ENCODE measurements at regions not wholly inside any gene's neighbourhood (a gene's known extent, or its start where the extent isn't known, plus 50 kb on each side); places are given as distances from the start of the nearest gene placed in this dataset.

DNA sequence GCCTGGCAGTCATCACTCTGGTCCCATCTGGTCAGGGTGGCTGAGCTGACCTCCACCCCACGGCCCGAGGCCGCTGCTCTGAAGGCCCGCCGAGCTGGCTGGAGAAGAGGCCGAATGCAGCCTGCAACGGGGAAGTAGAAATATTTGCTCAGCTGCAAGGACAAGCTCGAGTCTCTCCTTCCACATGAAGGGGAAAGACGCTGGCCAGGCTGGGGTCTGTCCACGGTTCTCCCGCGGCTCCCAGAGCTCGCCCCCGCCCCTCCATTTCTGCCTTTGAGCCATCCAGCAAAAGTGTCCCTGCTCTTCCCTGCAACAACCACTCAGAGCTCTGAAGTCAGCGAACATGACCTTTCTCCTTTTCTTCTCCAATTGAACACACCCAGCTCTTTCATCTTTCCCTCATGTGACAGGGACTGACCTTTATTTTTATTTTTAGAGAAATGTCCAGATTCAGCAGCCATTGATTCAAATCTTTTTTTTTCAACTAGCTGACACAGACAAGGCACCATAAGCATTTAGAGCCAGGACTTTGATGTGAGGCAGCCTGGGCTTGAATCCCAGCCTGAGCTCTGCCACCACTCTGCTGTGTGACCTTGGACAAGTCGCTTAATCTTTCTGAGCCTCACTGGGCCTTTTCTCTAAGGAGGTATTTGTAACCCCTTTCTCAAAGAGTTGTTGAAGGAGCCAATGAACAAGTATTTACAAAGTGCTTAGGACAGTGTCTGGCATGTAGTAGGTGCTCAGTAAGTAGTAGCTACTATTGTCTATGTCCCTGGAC, 149.3 kb upstream of the WNT4 start:
- no peak for DNase-seq (ENCODE audit: low read depth, low spot score)
- Histone ChIP-seq H3K4me3 (no peak overlapping the region), H3K9ac (ENCODE audit: insufficient read length) (no peak overlapping the region), H3K9me3 (ENCODE audit: low read depth, low read length) (no peaks in the 10 kb centered on the region), H3K27ac (no peak overlapping the region), H3K36me3 (ENCODE audit: insufficient read depth, low read length) (no peaks in the 10 kb centered on the region)
- no peak for TF ChIP-seq FOXP2 (optimal IDR thresholded peaks at IDR 0.05; ENCODE audit: control extremely low read depth, extremely low read length, insufficient read depth)
- TF ChIP-seq EZH2 (IDR thresholded peaks at IDR 0.05), result no peak
- no peak for TF ChIP-seq POLR2AphosphoS5 (IDR thresholded peaks at IDR 0.05; ENCODE audit: borderline replicate concordance, low read depth, low read length)

DNA sequence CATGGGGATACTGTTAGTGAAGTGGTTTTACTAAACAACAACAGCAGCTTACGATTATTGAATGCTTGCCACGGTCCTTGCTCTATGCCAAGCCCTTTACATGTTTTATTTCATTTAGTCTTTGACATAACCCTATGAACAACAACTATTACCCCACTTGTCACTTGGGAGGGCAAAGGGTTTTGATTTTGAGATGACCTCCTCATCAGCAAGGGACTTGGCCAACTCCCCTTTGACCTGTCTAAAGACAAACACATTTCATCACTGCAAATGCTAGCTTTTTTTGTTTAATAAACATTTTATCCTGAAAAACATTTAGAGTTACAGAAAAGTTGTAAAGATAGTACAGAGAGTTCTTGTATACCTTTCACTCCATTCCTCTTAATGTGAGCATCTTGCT, 152.5 kb upstream of the WNT4 start:
- TF ChIP-seq POLR2AphosphoS5 (IDR thresholded peaks at IDR 0.05; ENCODE audit: borderline replicate concordance, low read depth, low read length) (no peak), EZH2 (IDR thresholded peaks at IDR 0.05) (no peak), FOXP2 (optimal IDR thresholded peaks at IDR 0.05; ENCODE audit: control extremely low read depth, extremely low read length, insufficient read depth) (no peak)
- no peaks in the 10 kb centered on the region for H3K9me3 ChIP-seq (ENCODE audit: low read depth, low read length)
- DNase-seq (ENCODE audit: low read depth, low spot score), result no peak
- no peaks in the 10 kb centered on the region for H3K36me3 ChIP-seq (ENCODE audit: insufficient read depth, low read length)
- no peak overlapping the region for H3K9ac ChIP-seq (ENCODE audit: insufficient read length)
- no peak overlapping the region for H3K27ac ChIP-seq
- no peak overlapping the region for H3K4me3 ChIP-seq

- no peak for TF ChIP-seq FOXP2 (optimal IDR thresholded peaks at IDR 0.05; ENCODE audit: control extremely low read depth, extremely low read length, insufficient read depth)
- TF ChIP-seq EZH2 (IDR thresholded peaks at IDR 0.05), result no peak
- no peak for TF ChIP-seq POLR2AphosphoS5 (IDR thresholded peaks at IDR 0.05; ENCODE audit: borderline replicate concordance, low read depth, low read length)
- Histone ChIP-seq H3K9me3 (ENCODE audit: low read depth, low read length) (no peaks in the 10 kb centered on the region), H3K27ac (no peak overlapping the region), H3K9ac (ENCODE audit: insufficient read length) (no peak overlapping the region), H3K4me3 (no peak overlapping the region), H3K36me3 (ENCODE audit: insufficient read depth, low read length) (no peaks in the 10 kb centered on the region)
- DNase-seq (ENCODE audit: low read depth, low spot score), result no peak
Measured at GRCh38 chr1:22295856-22296255, 153.0 kb upstream of the WNT4 start.

DNA sequence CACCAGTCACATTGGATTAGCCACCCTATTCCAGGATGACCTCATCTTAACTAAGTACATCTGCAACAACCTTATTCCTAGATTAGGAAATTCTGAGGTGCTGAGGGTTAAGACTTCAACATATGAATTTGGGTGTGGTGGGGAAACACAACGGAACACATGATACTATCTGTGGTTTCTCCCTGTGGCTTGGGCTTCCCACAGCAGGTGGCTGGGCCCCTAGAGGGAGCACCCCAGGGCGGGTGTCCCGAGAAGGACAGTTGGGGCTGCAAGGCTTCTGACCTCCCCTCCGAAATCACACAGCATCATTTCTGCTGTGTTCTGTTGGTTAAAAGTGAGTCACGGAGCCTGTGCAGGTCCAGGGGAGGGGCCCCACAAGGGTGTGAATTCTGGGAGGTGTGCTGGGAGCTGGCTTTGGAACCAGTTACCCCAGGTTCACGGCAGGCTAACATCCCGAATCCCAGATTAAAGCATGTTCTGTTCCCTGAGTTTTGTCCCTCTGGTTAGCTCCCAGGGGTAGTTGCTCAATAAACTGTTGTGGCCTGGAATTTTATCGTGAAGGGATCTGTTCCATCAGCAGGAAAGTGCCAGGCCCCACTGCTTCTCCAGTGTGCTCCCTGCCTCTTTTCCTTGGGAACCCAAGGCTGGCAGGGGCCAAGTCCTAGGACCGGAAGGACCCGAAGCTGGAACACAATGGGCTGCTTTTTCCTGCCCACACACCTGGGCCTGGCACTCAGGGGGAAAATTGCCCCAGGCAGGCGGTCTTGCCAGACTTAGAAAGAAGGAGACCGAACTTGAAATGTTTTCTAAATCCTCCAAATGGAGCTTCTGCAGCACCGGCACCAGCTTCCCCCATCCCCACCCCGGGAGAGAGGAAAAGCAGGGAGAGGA, 154.0 kb upstream of the WNT4 start:
- H3K36me3 ChIP-seq (ENCODE audit: insufficient read depth, low read length), result no peaks in the 10 kb centered on the region
- TF ChIP-seq FOXP2 (optimal IDR thresholded peaks at IDR 0.05; ENCODE audit: control extremely low read depth, extremely low read length, insufficient read depth) (no peak), EZH2 (IDR thresholded peaks at IDR 0.05) (no peak), POLR2AphosphoS5 (IDR thresholded peaks at IDR 0.05; ENCODE audit: borderline replicate concordance, low read depth, low read length) (no peak)
- no peak for DNase-seq (ENCODE audit: low read depth, low spot score)
- no peak overlapping the region for H3K9ac ChIP-seq (ENCODE audit: insufficient read length)
- H3K4me3 ChIP-seq, result no peak overlapping the region
- no peak overlapping the region for H3K27ac ChIP-seq
- no peaks in the 10 kb centered on the region for H3K9me3 ChIP-seq (ENCODE audit: low read depth, low read length)

DNA sequence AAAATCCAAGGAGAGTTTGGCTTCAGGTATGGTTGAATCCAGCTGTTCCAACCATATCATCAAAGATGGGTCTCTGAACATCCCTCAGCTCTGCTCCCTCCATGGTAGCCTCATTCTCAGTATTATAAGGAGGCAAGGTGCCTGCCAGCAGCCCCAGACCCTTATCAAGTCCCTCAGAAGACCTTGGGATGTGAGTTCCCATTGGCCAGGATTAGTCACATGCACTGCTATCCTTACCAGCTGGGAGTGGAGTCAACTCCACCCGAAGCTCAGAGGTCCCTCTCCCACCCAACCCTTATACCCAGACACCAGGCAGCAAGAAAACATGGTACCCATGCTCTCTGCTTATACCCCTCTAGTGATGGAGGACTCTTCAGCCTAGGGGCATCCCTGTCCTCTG, 153.7 kb upstream of the ZBTB40 start:
- no peak for DNase-seq (ENCODE audit: low read depth, low spot score)
- Histone ChIP-seq H3K4me3 (no peak overlapping the region), H3K36me3 (ENCODE audit: insufficient read depth, low read length) (no peaks in the 10 kb centered on the region), H3K9ac (ENCODE audit: insufficient read length) (no peak overlapping the region), H3K9me3 (ENCODE audit: low read depth, low read length) (no peaks in the 10 kb centered on the region), H3K27ac (no peak overlapping the region)
- TF ChIP-seq EZH2 (IDR thresholded peaks at IDR 0.05) (no peak), POLR2AphosphoS5 (IDR thresholded peaks at IDR 0.05; ENCODE audit: borderline replicate concordance, low read depth, low read length) (no peak), FOXP2 (optimal IDR thresholded peaks at IDR 0.05; ENCODE audit: control extremely low read depth, extremely low read length, insufficient read depth) (no peak)

DNA sequence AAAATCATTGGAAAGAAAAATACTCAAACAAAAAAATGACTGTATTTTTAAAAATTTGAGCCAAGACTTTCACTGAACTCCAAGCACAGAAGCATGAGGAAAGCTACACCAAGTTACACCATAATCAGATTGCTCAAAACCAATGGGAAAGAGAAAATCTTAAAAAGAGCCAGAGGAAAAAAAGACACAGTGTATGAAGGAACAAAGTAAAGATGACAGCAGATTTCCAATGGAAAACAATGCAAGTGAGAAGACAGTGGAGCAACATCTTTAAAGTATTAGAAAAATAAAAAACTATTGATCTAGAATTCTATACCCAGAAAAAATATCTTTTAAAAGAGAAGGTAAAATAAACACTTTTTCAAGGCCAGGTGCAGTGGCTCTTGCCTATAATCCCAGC, 147.8 kb upstream of the ZBTB40 start:
- Histone ChIP-seq H3K4me3 (no peak overlapping the region), H3K9me3 (ENCODE audit: low read depth, low read length) (no peaks in the 10 kb centered on the region), H3K9ac (ENCODE audit: insufficient read length) (no peak overlapping the region), H3K36me3 (ENCODE audit: insufficient read depth, low read length) (no peaks in the 10 kb centered on the region), H3K27ac (no peak overlapping the region)
- DNase-seq (ENCODE audit: low read depth, low spot score), result no peak
- no peak for TF ChIP-seq EZH2 (IDR thresholded peaks at IDR 0.05)
- no peak for TF ChIP-seq POLR2AphosphoS5 (IDR thresholded peaks at IDR 0.05; ENCODE audit: borderline replicate concordance, low read depth, low read length)
- no peak for TF ChIP-seq FOXP2 (optimal IDR thresholded peaks at IDR 0.05; ENCODE audit: control extremely low read depth, extremely low read length, insufficient read depth)

DNA sequence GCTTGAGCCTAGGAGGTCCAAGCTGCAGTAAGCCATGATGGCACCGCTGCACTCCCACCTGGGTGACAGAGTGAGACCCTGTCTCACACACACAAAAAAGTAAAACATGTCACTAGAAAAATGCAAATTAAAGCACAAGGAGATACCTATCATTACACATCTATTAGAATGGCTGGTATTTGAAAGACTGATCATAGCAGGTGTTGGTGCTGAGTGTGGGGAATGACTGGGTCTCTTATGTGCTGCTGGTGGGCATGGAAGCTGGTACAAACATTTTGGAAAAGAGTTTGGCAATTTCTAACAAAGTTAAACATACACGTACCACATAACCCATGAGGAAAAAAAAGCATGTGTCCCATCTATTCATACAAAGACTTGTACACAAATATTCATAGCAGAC, 142.1 kb upstream of the ZBTB40 start:
- Histone ChIP-seq H3K9me3 (ENCODE audit: low read depth, low read length) (no peaks in the 10 kb centered on the region), H3K4me3 (no peak overlapping the region), H3K27ac (no peak overlapping the region), H3K36me3 (ENCODE audit: insufficient read depth, low read length) (no peaks in the 10 kb centered on the region), H3K9ac (ENCODE audit: insufficient read length) (no peak overlapping the region)
- TF ChIP-seq FOXP2 (optimal IDR thresholded peaks at IDR 0.05; ENCODE audit: control extremely low read depth, extremely low read length, insufficient read depth) (no peak), POLR2AphosphoS5 (IDR thresholded peaks at IDR 0.05; ENCODE audit: borderline replicate concordance, low read depth, low read length) (no peak), EZH2 (IDR thresholded peaks at IDR 0.05) (no peak)
- no peak for DNase-seq (ENCODE audit: low read depth, low spot score)

GRCh38 chr1:22311461-22311860, 140.2 kb upstream of the ZBTB40 start:
- TF ChIP-seq FOXP2 (optimal IDR thresholded peaks at IDR 0.05; ENCODE audit: control extremely low read depth, extremely low read length, insufficient read depth), result no peak
- no peak overlapping the region for H3K27ac ChIP-seq
- no peak for DNase-seq (ENCODE audit: low read depth, low spot score)
- no peaks in the 10 kb centered on the region for H3K36me3 ChIP-seq (ENCODE audit: insufficient read depth, low read length)
- H3K4me3 ChIP-seq, result no peak overlapping the region
- H3K9ac ChIP-seq (ENCODE audit: insufficient read length), result no peak overlapping the region
- H3K9me3 ChIP-seq (ENCODE audit: low read depth, low read length), result no peaks in the 10 kb centered on the region
